RWPE2 (cell line): ENCODE measurements at regions not wholly inside any gene's neighbourhood (a gene's known extent, or its start where the extent isn't known, plus 50 kb on each side); places are given as distances from the start of the nearest gene placed in this dataset.
"Not testable (repeated sequence)": the region's sequence is repeated elsewhere in the genome, so short reads cannot be mapped to it uniquely, and the experiment has no call there.

Source experiments
- ATAC-seq: fragments of 200-7000 bp; cut with Tn5 transposase; 3 replicates; pipeline ENCODE4 v1.9.1; 2021; ENCODE audit warnings: low read depth
- DNase-seq: peaks from one replicate; pipeline ENCODE4 v3.0.0-alpha.2; 2020; ENCODE audit warnings: low spot score
- H3K27ac ChIP-seq: fragments of 450-650 bp; 2 replicates; pipeline ENCODE4 v1.5.1; 2017; ENCODE audit warnings: mild to moderate bottlenecking; ENCODE audit not compliant: poor library complexity, severe bottlenecking
- H3K27me3 ChIP-seq: fragments of 250-450 bp; sonication (Bioruptor Pico); 2 replicates; pipeline ENCODE4 v1.5.1; 2021; ENCODE audit warnings: mild to moderate bottlenecking, moderate library complexity; ENCODE audit not compliant: insufficient read depth, poor library complexity, severe bottlenecking
- H3K36me3 ChIP-seq: fragments of 250-450 bp; sonication (Bioruptor Pico); 2 replicates; pipeline ENCODE4 v1.5.1; 2020; ENCODE audit warnings: low read depth, mild to moderate bottlenecking, moderate library complexity
- H3K4me1 ChIP-seq: fragments of 250-450 bp; sonication (Bioruptor Pico); 2 replicates; pipeline ENCODE4 v1.5.1; 2021; ENCODE audit warnings: mild to moderate bottlenecking, moderate library complexity; ENCODE audit not compliant: insufficient read depth, poor library complexity, severe bottlenecking
- H3K4me3 ChIP-seq: fragments of 250-450 bp; sonication (Bioruptor Pico); 2 replicates; pipeline ENCODE4 v1.5.1; 2021; ENCODE audit warnings: mild to moderate bottlenecking, moderate library complexity; ENCODE audit not compliant: severe bottlenecking
- H3K9me3 ChIP-seq: fragments of 250-450 bp; sonication (Bioruptor Pico); 2 replicates; pipeline ENCODE4 v1.5.1; 2021; ENCODE audit warnings: mild to moderate bottlenecking, moderate library complexity; ENCODE audit not compliant: severe bottlenecking
- CTCF ChIP-seq: fragments of 450-650 bp; IDR thresholded peaks from one replicate; pipeline ENCODE4 v1.5.1; 2017; ENCODE audit warnings: mild to moderate bottlenecking, moderate library complexity; ENCODE audit not compliant: poor library complexity, severe bottlenecking

- no peak for TF ChIP-seq CTCF
- no peak overlapping the region for H3K4me3 ChIP-seq
- no peaks in the 10 kb centered on the region for H3K27me3 ChIP-seq
- DNase-seq (no peak), ATAC-seq (no peak)
- no peaks in the 10 kb centered on the region for H3K4me1 ChIP-seq
- H3K36me3 ChIP-seq: no peaks in the 10 kb centered on the region
- H3K9me3 ChIP-seq: no peaks in the 10 kb centered on the region
- no peak overlapping the region for H3K27ac ChIP-seq
These were observed 895.0 kb upstream of the SLITRK1 start for GRCh38 chr13:84777316-84777715.

GRCh38 chr13:84776593-84776992, 894.3 kb upstream of the SLITRK1 start:
- Histone ChIP-seq H3K27ac (no peak overlapping the region), H3K4me1 (no peaks in the 10 kb centered on the region), H3K27me3 (no peaks in the 10 kb centered on the region), H3K36me3 (no peaks in the 10 kb centered on the region), H3K4me3 (no peak overlapping the region), H3K9me3 (no peaks in the 10 kb centered on the region)
- DNase-seq: no peak
- TF ChIP-seq CTCF: no peak
- no peak for ATAC-seq

GRCh38 chr13:84775920-84776319, 893.6 kb upstream of the SLITRK1 start:
- DNase-seq, H3K9me3 ChIP-seq, ATAC-seq: not testable (repeated sequence)

GRCh38 chr13:84774111-84774510, 891.8 kb upstream of the SLITRK1 start:
- DNase-seq (no peak), ATAC-seq (no peak)
- Histone ChIP-seq H3K27ac (no peak overlapping the region), H3K4me3 (no peak overlapping the region), H3K4me1 (no peaks in the 10 kb centered on the region), H3K27me3 (no peaks in the 10 kb centered on the region), H3K36me3 (no peaks in the 10 kb centered on the region), H3K9me3 (no peaks in the 10 kb centered on the region)
- TF ChIP-seq CTCF: no peak

More at GRCh38 chr13:84775920-84776319, 893.6 kb upstream of the SLITRK1 start:
- not testable (repeated sequence) for H3K36me3 ChIP-seq, H3K4me3 ChIP-seq, H3K4me1 ChIP-seq, H3K27me3 ChIP-seq, H3K27ac ChIP-seq

- TF ChIP-seq CTCF: no peak
These were observed 878.7 kb upstream of the SLITRK1 start for GRCh38 chr13:84760956-84761355.

More at GRCh38 chr13:84760956-84761355, 878.7 kb upstream of the SLITRK1 start:
- DNase-seq (no peak), ATAC-seq (no peak)
- no peak overlapping the region for H3K4me3 ChIP-seq
- H3K36me3 ChIP-seq: no peaks in the 10 kb centered on the region
- H3K27me3 ChIP-seq: no peaks in the 10 kb centered on the region
- H3K9me3 ChIP-seq: no peaks in the 10 kb centered on the region
- H3K27ac ChIP-seq: no peak overlapping the region
- no peaks in the 10 kb centered on the region for H3K4me1 ChIP-seq
